Neutrophil (primary cell): ENCODE measurements at regions not wholly inside any gene's neighbourhood (a gene's known extent, or its start where the extent isn't known, plus 50 kb on each side); places are given as distances from the start of the nearest gene placed in this dataset.

Experiments used
- H3K27ac ChIP-seq: fragments of 200-600 bp; sonication (generic); 2 replicates; pipeline ENCODE4 v1.5.1; 2016; ENCODE audit warnings: mild to moderate bottlenecking, moderate library complexity
- H3K27me3 ChIP-seq: fragments of 200-600 bp; sonication (generic); 2 replicates; pipeline ENCODE4 v1.6.0; 2016; ENCODE audit warnings: mild to moderate bottlenecking
- H3K36me3 ChIP-seq: fragments of 200-600 bp; sonication (generic); 2 replicates; pipeline ENCODE4 v1.5.1; 2017
- H3K4me1 ChIP-seq, 2 experiments: fragments of 200-600 bp in 1 of 2; sonication (generic) in 1 of 2; 1 replicate in 1 of 2; 2 replicates in 1 of 2; pipeline versions ENCODE4 v1.5.1 to v1.6.1; 2013 to 2016; ENCODE audit warnings: low read depth in 1 of 2, low read length in 1 of 2, mild to moderate bottlenecking in 1 of 2, moderate library complexity in 1 of 2; ENCODE audit not compliant: control insufficient read depth in 1 of 2, insufficient read depth in 1 of 2
- H3K4me3 ChIP-seq, 2 experiments: fragments of 200-600 bp in 1 of 2; sonication (generic) in 1 of 2; 1 replicate in 1 of 2; 2 replicates in 1 of 2; pipeline ENCODE4 v1.5.1; 2013 to 2016; ENCODE audit warnings: low read depth in 1 of 2, low read length in 1 of 2, mild to moderate bottlenecking in 1 of 2, moderate library complexity in 1 of 2
- H3K9me3 ChIP-seq: fragments of 200-600 bp; sonication (generic); 2 replicates; pipeline ENCODE4 v1.5.1; 2016
- TF ChIP-seq, protein P1 (sequence below): fragments of 200-600 bp; sonication (generic); IDR thresholded peaks from 2 replicates; pipeline ENCODE4 v1.5.1; 2016; ENCODE audit warnings: antibody characterized with exemption

DNA sequence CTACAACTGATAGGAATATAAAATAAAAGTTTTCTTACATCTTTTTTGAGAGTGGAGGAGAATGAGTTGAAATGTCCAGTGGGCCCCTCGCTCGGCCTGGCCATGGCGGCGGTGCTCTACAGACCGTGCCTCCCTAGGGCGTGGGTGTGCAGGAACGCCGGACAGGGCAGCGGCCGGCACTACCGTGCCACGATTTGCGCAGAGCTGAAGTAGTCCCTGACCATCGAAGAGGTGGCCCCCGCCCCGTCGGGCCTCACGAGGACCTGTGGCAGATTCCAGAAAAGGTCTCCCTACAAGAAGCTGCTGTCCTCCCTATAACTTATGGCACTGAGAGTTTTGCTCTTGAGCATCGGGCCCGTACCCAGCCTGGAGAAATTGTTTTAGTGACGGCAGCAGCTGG lies 228.9 kb upstream of the ARHGAP24 start:
- no peak overlapping the region for H3K4me3 ChIP-seq
- H3K27me3 ChIP-seq = no peaks in the 10 kb centered on the region
- TF ChIP-seq, protein P1, sequence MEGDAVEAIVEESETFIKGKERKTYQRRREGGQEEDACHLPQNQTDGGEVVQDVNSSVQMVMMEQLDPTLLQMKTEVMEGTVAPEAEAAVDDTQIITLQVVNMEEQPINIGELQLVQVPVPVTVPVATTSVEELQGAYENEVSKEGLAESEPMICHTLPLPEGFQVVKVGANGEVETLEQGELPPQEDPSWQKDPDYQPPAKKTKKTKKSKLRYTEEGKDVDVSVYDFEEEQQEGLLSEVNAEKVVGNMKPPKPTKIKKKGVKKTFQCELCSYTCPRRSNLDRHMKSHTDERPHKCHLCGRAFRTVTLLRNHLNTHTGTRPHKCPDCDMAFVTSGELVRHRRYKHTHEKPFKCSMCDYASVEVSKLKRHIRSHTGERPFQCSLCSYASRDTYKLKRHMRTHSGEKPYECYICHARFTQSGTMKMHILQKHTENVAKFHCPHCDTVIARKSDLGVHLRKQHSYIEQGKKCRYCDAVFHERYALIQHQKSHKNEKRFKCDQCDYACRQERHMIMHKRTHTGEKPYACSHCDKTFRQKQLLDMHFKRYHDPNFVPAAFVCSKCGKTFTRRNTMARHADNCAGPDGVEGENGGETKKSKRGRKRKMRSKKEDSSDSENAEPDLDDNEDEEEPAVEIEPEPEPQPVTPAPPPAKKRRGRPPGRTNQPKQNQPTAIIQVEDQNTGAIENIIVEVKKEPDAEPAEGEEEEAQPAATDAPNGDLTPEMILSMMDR = no peak
- H3K9me3 ChIP-seq = no peaks in the 10 kb centered on the region
- no peaks in the 10 kb centered on the region for H3K36me3 ChIP-seq
- no peaks in the 10 kb centered on the region for H3K4me1 ChIP-seq
- no peak overlapping the region for H3K27ac ChIP-seq

DNA sequence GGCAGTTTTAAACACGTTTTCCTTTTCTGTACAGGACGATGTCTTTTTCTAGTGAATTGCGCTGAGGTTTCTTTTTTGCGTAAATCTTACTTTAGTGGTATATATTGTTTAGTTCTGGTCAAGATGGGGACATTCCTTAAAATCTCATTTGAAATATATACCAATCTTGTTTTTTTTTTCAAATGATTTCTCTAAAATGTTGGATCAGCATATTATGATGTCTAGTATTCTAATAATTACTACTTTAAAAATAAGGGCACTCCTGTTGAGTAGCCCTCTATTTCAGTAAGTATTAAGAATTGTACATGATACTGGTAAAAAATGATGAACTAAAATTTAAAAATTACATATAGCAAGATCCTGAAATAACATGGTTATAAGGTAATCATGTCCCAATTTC lies 224.1 kb upstream of the ARHGAP24 start:
- Histone ChIP-seq H3K9me3 (no peaks in the 10 kb centered on the region), H3K36me3 (no peaks in the 10 kb centered on the region), H3K27ac (no peak overlapping the region), H3K4me1 (no peaks in the 10 kb centered on the region), H3K27me3 (no peaks in the 10 kb centered on the region), H3K4me3 (no peak overlapping the region)
- TF ChIP-seq, protein P1 = no peak

DNA sequence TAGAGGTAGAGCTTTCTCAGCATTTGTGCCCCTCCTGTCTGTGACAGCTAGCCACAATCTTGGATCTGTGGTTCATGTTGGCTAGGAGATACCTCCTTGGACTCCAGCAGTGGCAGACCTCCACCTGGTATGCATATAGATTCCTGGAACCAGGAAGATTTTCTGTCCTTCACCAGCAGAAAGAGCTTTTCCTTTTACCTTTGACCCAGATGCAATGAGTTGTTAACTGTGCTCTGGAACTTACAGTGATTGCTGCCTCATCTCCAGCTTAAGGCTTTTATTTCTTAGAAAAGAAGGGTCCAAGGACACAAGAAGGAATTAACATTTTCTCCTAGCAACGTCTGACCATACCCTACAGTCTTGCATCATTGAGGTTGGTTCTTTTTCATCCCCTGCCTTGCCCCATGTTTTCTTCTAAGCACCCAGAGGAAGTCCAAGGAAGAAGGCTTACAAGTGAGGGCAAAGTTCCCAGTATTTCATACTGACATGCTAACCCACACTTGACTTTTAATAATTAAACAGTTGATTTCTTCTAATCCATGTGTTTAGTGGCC lies 217.1 kb upstream of the ARHGAP24 start:
- Histone ChIP-seq H3K27me3 (no peaks in the 10 kb centered on the region), H3K27ac (no peak overlapping the region), H3K36me3 (no peaks in the 10 kb centered on the region), H3K4me1 (no peaks in the 10 kb centered on the region), H3K9me3 (no peaks in the 10 kb centered on the region), H3K4me3 (no peak overlapping the region)
- TF ChIP-seq, protein P1 = no peak

DNA sequence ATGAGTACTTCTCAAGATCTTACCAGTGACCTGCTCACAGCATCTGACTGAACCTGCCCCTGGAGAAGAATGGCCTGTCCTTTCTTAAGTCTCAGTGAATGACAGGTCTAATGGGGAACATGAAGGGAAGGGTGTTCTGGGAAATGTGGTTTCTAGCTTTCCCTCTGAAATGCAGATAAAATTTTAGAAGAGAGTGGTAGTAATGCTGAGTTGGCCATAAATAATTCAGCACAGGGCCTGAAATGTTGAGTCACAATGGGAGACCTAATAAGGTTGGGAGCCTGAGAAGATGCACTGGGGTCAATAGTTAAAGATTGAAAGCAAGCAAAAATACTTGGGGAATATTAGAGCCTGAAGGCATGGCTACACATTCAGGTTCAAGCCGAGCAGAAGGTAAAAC lies 214.9 kb upstream of the ARHGAP24 start:
- Histone ChIP-seq H3K27me3 (no peaks in the 10 kb centered on the region), H3K9me3 (no peaks in the 10 kb centered on the region), H3K4me1 (no peaks in the 10 kb centered on the region), H3K27ac (no peak overlapping the region), H3K36me3 (no peaks in the 10 kb centered on the region), H3K4me3 (no peak overlapping the region)
- TF ChIP-seq, protein P1 = no peak

DNA sequence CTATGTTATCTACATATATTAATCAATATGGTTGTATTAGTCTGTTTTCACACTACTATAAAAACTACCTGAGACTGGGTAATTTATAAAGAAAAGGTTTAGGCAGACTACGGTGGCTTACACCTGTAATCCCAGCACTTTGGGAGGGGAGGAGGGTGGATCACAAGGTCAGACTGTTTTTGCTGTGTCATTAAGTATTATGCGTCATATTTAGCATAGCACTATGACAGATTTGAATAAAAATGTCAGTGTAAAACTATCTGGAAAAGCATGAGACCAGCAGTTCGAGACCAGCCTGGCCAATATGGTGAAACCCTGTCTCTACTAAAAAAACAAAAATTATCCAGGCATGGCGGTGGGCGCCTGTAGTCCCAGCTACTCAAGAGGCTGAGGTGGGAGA lies 209.7 kb upstream of the ARHGAP24 start:
- Histone ChIP-seq H3K9me3 (no peaks in the 10 kb centered on the region), H3K36me3 (no peaks in the 10 kb centered on the region), H3K27me3 (no peaks in the 10 kb centered on the region), H3K4me1 (no peaks in the 10 kb centered on the region), H3K27ac (no peak overlapping the region), H3K4me3 (no peak overlapping the region)
- TF ChIP-seq, protein P1 = no peak

DNA sequence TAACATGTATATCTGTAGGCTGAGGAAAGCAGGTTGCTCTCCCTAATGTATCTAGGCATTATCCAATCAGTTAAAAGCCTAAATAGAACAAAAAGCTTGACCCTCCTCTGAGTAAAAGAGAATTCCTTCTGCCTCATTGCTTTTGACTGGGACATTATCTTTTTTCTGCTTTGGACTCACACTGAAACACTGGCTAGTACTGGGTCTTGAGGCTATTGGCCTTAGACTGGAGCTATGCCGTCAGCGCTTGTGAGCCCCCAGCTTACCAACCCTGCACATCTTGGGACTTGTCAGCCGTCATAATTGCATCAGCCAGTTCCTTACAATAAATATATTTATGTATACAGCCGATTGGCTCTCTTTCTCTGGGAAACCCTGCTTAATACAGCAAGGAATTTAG lies 206.8 kb upstream of the ARHGAP24 start:
- TF ChIP-seq, protein P1 = no peak

More for the DNA sequence above, 206.8 kb upstream of the ARHGAP24 start:
- H3K4me3 ChIP-seq = no peak overlapping the region
- no peaks in the 10 kb centered on the region for H3K4me1 ChIP-seq
- H3K27me3 ChIP-seq = no peaks in the 10 kb centered on the region
- H3K27ac ChIP-seq = no peak overlapping the region
- no peaks in the 10 kb centered on the region for H3K9me3 ChIP-seq
- no peaks in the 10 kb centered on the region for H3K36me3 ChIP-seq
